GM12891 (cell line): ENCODE measurements at regions not wholly inside any gene's neighbourhood (a gene's known extent, or its start where the extent isn't known, plus 50 kb on each side); places are given as distances from the start of the nearest gene placed in this dataset.
"Not testable (repeated sequence)": the region's sequence is repeated elsewhere in the genome, so short reads cannot be mapped to it uniquely, and the experiment has no call there.

Experiments
- DNase-seq: peaks from one replicate; pipeline ENCODE4 v3.0.0; 2011; ENCODE audit warnings: low spot score; ENCODE audit not compliant: insufficient read length
- FAIRE-seq: peaks from 2 replicates; lab custom pipeline; 2011; peaks lifted over from hg19 to GRCh38; lab: Jason Lieb, UNC
- PAX5 ChIP-seq: IDR thresholded peaks from 2 replicates; pipeline ENCODE4 v1.6.1; 2011; ENCODE audit warnings: low read length, moderate library complexity, mild to moderate bottlenecking; ENCODE audit not compliant: insufficient read depth, severe bottlenecking
- POLR2A ChIP-seq: IDR thresholded peaks from 2 replicates; pipeline ENCODE4 v1.6.1; 2011; ENCODE audit warnings: low read depth, low read length, control low read depth
- POLR2AphosphoS5 ChIP-seq: IDR thresholded peaks from 2 replicates; pipeline ENCODE4 v1.6.1; 2011; ENCODE audit warnings: low read depth, low read length, control low read depth
- POU2F2 ChIP-seq: IDR thresholded peaks from 2 replicates; pipeline ENCODE4 v1.6.1; 2011; ENCODE audit warnings: low read depth, mild to moderate bottlenecking, control low read depth, low read length, moderate library complexity
- SPI1 ChIP-seq: IDR thresholded peaks from 2 replicates; pipeline ENCODE4 v1.6.1; 2011; ENCODE audit warnings: low read depth, low read length, control low read depth
- TAF1 ChIP-seq: IDR thresholded peaks from 2 replicates; pipeline ENCODE4 v1.6.1; 2011; ENCODE audit warnings: low read depth, low read length, control low read depth

GRCh38 chr16:22642416-22643088 lies 131.9 kb downstream of the NPIPB5 start:
- DNase-seq (no peak), FAIRE-seq (no peak)
- TF ChIP-seq TAF1 (no peak), PAX5 (no peak), POLR2A (no peak), SPI1 (no peak), POLR2AphosphoS5 (no peak), POU2F2 (no peak)

- DNase-seq, FAIRE-seq: not testable (repeated sequence)
Observed at GRCh38 chr16:22643203-22643602, 132.5 kb downstream of the NPIPB5 start.

GRCh38 chr16:22643886-22644285 lies 133.2 kb downstream of the NPIPB5 start:
- FAIRE-seq (no peak), DNase-seq (no peak)
- TF ChIP-seq PAX5: no peak
- no peak for TF ChIP-seq TAF1
- no peak for TF ChIP-seq POLR2AphosphoS5
- no peak for TF ChIP-seq POLR2A

- FAIRE-seq (no peak), DNase-seq (no peak)
- TF ChIP-seq POU2F2 (no peak), POLR2AphosphoS5 (no peak), SPI1 (no peak), PAX5 (no peak), POLR2A (no peak), TAF1 (no peak)
Observed at GRCh38 chr16:22645868-22646267, 135.2 kb downstream of the NPIPB5 start.

- FAIRE-seq (no peak), DNase-seq (no peak)
Observed at GRCh38 chr16:22646948-22647556, 136.4 kb downstream of the NPIPB5 start.

GRCh38 chr16:22648141-22648540 lies 137.4 kb downstream of the NPIPB5 start:
- FAIRE-seq (no peak), DNase-seq (no peak)
- TF ChIP-seq POLR2AphosphoS5: no peak
- TF ChIP-seq TAF1: no peak
- no peak for TF ChIP-seq PAX5
- no peak for TF ChIP-seq POU2F2
- no peak for TF ChIP-seq POLR2A
- TF ChIP-seq SPI1: no peak

More at GRCh38 chr16:22646948-22647556, 136.4 kb downstream of the NPIPB5 start:
- no peak for TF ChIP-seq TAF1
- TF ChIP-seq POLR2A: no peak
- TF ChIP-seq POLR2AphosphoS5: no peak
- TF ChIP-seq PAX5: no peak
- TF ChIP-seq POU2F2: no peak
- no peak for TF ChIP-seq SPI1

GRCh38 chr16:22648941-22649340 lies 138.2 kb downstream of the NPIPB5 start:
- no peak for TF ChIP-seq POLR2AphosphoS5
- no peak for TF ChIP-seq POU2F2
- TF ChIP-seq TAF1: no peak
- no peak for TF ChIP-seq POLR2A
- no peak for TF ChIP-seq PAX5
- TF ChIP-seq SPI1: no peak
- FAIRE-seq (no peak), DNase-seq (no peak)

GRCh38 chr16:22651111-22651817 lies 140.6 kb downstream of the NPIPB5 start:
- DNase-seq, FAIRE-seq: not testable (repeated sequence)

GRCh38 chr16:22652463-22652845 lies 141.8 kb downstream of the NPIPB5 start:
- FAIRE-seq: no peak
- TF ChIP-seq POU2F2 (no peak), POLR2AphosphoS5 (no peak), SPI1 (no peak), POLR2A (no peak), TAF1 (no peak), PAX5 (no peak)

GRCh38 chr16:22653876-22654275 lies 143.2 kb downstream of the NPIPB5 start:
- FAIRE-seq (no peak), DNase-seq (no peak)
- TF ChIP-seq POLR2AphosphoS5: no peak
- no peak for TF ChIP-seq POLR2A
- TF ChIP-seq POU2F2: no peak
- no peak for TF ChIP-seq SPI1
- TF ChIP-seq TAF1: no peak

More at GRCh38 chr16:22652463-22652845, 141.8 kb downstream of the NPIPB5 start:
- DNase-seq: no peak

GRCh38 chr16:22656573-22656972 lies 145.9 kb downstream of the NPIPB5 start:
- FAIRE-seq, DNase-seq: not testable (repeated sequence)
